Tibial nerve (tissue), 3 donors: ENCODE measurements at regions not wholly inside any gene's neighbourhood (a gene's known extent, or its start where the extent isn't known, plus 50 kb on each side); places are given as distances from the start of the nearest gene placed in this dataset.

Experiments
- POLR2A ChIP-seq, 2 donors: fragments of 450-650 bp; IDR thresholded peaks; one replicate each; pipeline ENCODE4 v1.6.1; 2017; ENCODE audit warnings: antibody characterized with exemption in 2 of 2, mild to moderate bottlenecking in 2 of 2, moderate library complexity in 2 of 2
- TF ChIP-seq, protein P1 (sequence below), 5 experiments: fragments of 200-600 bp in 3 of 5; fragments of 450-650 bp in 2 of 5; sonication (generic) in 3 of 5; IDR thresholded peaks; one replicate each; pipeline ENCODE4 v1.5.1; 2016 to 2019; ENCODE audit warnings: antibody characterized with exemption in 5 of 5, mild to moderate bottlenecking in 3 of 5, moderate library complexity in 2 of 5

- TF ChIP-seq, protein P1, sequence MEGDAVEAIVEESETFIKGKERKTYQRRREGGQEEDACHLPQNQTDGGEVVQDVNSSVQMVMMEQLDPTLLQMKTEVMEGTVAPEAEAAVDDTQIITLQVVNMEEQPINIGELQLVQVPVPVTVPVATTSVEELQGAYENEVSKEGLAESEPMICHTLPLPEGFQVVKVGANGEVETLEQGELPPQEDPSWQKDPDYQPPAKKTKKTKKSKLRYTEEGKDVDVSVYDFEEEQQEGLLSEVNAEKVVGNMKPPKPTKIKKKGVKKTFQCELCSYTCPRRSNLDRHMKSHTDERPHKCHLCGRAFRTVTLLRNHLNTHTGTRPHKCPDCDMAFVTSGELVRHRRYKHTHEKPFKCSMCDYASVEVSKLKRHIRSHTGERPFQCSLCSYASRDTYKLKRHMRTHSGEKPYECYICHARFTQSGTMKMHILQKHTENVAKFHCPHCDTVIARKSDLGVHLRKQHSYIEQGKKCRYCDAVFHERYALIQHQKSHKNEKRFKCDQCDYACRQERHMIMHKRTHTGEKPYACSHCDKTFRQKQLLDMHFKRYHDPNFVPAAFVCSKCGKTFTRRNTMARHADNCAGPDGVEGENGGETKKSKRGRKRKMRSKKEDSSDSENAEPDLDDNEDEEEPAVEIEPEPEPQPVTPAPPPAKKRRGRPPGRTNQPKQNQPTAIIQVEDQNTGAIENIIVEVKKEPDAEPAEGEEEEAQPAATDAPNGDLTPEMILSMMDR (IDR thresholded peaks at IDR 0.05): no peak
- TF ChIP-seq POLR2A (IDR thresholded peaks at IDR 0.05): no peak
Measured at GRCh38 chr2:164143183-164143930, 407.5 kb upstream of the FIGN start.
